Urinary bladder (tissue), 3 donors: ENCODE measurements at regions not wholly inside any gene's neighbourhood (a gene's known extent, or its start where the extent isn't known, plus 50 kb on each side); places are given as distances from the start of the nearest gene placed in this dataset.

Experiments
- DNase-seq: peaks from one replicate; pipeline ENCODE4 v3.0.0-alpha.2; 2015; ENCODE audit errors: extremely low spot score
- H3K27ac ChIP-seq: one replicate; pipeline ENCODE4 v1.5.1; 2013; ENCODE audit warnings: low read depth, mild to moderate bottlenecking, moderate library complexity
- H3K36me3 ChIP-seq: one replicate; pipeline ENCODE4 v1.6.1; 2013; ENCODE audit warnings: mild to moderate bottlenecking, moderate library complexity; ENCODE audit not compliant: insufficient read depth
- H3K4me1 ChIP-seq: one replicate; pipeline ENCODE4 v1.6.1; 2013; ENCODE audit warnings: mild to moderate bottlenecking, moderate library complexity; ENCODE audit not compliant: insufficient read depth
- H3K4me3 ChIP-seq: one replicate; pipeline ENCODE4 v1.5.1; 2013; ENCODE audit warnings: low read depth, low read length
- WGBS: extraction: QIAGEN DNeasy Blood & Tissue Kit; methylation state at CpG from one replicate; pipeline ENCODE4 v1.1.7; 2013; 5-methylcytosine and 5-hydroxymethylcytosine counted together
- donor health status: healthy with polysubstance abuse.
- donor health status: healthy.

DNA sequence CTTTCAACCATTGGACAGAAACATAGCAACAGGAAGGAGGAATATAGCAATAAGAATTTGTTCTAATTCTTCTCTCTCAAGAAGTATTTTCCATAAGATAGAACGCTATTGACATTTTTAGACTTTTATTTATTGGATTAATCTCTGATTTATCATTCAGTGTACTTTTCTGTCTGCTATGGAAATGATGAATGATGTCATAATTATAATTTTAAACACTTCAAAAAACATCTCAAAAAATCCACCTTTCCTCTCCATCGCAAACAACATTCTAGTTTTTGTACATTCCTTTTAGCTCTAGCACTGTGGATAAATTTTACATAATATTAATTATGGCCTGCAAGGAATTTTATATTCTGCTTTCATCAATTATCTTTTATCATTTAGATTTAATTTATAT lies 643.2 kb downstream of the DHX35 start:
- Histone ChIP-seq H3K4me1 (no peaks in the 10 kb centered on the region), H3K27ac (no peak overlapping the region), H3K4me3 (no peak overlapping the region), H3K36me3 (no peaks in the 10 kb centered on the region)
- WGBS, result 95% methylated on average over 2 of the region's 2 CpGs
- no peak for DNase-seq

DNA sequence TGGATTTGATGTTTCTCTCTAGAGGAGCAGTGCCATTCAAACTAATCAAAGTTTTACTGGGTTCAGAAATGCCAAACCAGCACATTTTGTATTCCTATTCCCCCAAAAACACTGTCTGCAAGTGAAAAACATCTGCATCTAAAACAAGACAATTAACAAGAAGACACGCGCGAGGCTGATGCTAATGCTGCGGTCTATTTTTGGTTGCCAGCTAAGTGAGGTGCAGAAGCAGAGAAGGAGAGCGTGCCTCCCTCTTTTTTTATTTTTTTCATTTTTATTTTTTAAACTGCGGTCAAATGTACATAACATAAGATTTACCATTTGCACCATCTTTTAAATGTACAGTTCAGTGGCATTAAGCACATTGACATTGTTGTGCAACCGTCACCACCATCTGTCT lies 641.1 kb downstream of the DHX35 start:
- Histone ChIP-seq H3K4me1 (no peaks in the 10 kb centered on the region), H3K27ac (no peak overlapping the region), H3K4me3 (no peak overlapping the region), H3K36me3 (no peaks in the 10 kb centered on the region)
- no peak for DNase-seq
- 87% methylated on average over 7 of the region's 7 CpGs for WGBS

DNA sequence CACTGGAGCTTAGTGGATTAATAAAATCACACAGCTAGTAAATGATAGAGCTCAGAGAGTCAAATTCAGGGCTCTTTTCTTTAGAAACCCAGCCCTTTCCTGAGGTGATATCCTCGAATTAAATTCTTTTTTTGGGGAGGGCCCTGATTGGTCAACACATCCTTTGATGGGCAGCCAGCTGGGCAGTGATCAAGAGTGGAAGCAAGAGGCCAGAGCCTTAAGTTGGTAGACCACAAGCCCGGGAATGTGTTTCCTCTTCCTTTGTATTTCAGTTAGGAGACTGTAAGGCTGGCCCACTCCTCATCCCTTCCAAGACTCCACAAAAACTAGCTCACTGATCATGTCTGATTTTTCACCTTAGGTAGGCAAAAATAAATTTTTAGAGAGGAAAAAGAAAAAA lies 640.5 kb downstream of the DHX35 start:
- no peak overlapping the region for H3K4me3 ChIP-seq
- H3K36me3 ChIP-seq, result no peaks in the 10 kb centered on the region
- 56% methylated on average over 2 of the region's 2 CpGs for WGBS
- no peak overlapping the region for H3K27ac ChIP-seq
- no peaks in the 10 kb centered on the region for H3K4me1 ChIP-seq
- no peak for DNase-seq

DNA sequence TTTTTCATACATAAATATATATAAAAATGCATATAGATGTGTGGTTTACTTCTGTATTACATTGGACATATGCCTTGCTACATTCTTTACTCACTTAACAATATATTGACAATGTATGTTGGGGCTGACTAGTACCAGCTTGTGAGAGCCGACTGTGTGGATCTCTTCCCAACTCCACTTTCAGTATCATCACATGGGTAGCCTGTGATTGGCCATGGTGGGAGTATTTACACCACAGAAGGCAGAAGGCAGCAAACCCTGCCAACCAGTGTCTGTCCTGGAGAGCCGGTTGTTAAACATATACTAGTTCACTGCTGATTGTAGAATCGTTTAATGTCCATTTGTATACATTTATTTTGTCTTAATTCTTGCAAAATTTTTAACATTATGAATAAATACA lies 638.7 kb downstream of the DHX35 start:
- Histone ChIP-seq H3K4me1 (no peaks in the 10 kb centered on the region), H3K4me3 (no peak overlapping the region), H3K27ac (no peak overlapping the region), H3K36me3 (no peaks in the 10 kb centered on the region)
- no peak for DNase-seq
- 73% methylated on average over 3 of the region's 3 CpGs for whole genome bisulfite sequencing

DNA sequence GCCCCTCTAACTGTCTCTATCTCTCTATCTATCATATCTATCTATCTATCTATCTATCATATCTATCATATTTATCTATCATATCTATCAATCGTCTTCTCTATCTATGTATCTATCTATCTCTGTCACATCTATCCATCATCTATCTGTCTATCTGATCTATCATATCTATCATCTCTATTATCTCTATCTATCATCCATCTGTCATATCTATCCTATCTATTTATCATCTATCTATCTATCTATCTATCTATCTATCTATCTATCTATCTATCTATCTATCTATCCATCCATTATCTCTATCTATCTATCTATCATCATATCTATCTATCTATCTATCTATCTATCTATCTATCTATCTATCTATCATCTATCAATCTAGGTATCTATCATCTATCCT lies 638.0 kb downstream of the DHX35 start:
- no peaks in the 10 kb centered on the region for H3K36me3 ChIP-seq
- no peak overlapping the region for H3K4me3 ChIP-seq
- DNase-seq, result no peak
- WGBS, result 78% methylated on average over 1 of the region's 1 CpG
- no peaks in the 10 kb centered on the region for H3K4me1 ChIP-seq
- no peak overlapping the region for H3K27ac ChIP-seq

DNA sequence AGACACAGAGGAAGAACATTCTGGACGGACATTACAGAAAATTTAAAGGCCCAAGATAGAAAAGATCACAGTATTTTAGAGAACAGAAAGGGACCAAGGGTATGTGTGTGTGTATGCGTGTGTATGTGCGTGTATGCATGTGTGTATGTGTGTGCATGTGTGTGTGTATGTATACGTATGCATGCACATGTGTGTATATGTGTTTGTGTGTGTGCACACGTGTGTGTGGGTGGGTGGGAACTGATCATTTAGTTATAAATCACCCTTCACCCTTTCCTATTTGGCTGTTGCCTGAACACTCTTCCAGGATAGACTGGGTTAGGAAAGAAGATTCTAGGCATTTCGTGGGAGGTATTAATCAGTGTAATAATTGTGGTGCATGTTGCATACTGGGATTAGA lies 634.4 kb downstream of the DHX35 start:
- no peaks in the 10 kb centered on the region for H3K4me1 ChIP-seq
- 81% methylated on average over 6 of the region's 6 CpGs for WGBS
- H3K4me3 ChIP-seq, result no peak overlapping the region
- no peaks in the 10 kb centered on the region for H3K36me3 ChIP-seq
- no peak for DNase-seq
- no peak overlapping the region for H3K27ac ChIP-seq

DNA sequence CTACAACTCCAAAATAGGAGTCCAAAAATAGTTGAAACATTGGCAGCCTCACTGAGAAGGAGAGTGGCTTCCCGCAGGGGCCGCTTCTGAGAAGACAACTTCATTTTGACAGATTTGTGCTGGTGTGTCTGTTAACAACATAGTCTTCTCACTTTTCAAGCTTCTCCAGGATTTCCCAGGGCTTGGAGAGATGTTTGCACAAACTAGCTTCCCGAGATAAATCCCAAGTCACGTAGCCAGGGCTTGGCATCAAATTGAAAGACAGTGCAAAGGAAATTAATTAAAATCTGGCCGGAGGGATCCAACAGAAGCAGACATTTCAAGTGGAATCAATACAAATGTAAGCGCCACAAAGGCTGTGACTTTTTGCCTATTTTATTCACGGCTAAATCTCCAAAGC lies 630.2 kb downstream of the DHX35 start:
- 45% methylated on average over 7 of the region's 7 CpGs for WGBS
- Histone ChIP-seq H3K4me3 (no peak overlapping the region), H3K27ac (no peak overlapping the region), H3K36me3 (no peaks in the 10 kb centered on the region), H3K4me1 (no peaks in the 10 kb centered on the region)
- no peak for DNase-seq

DNA sequence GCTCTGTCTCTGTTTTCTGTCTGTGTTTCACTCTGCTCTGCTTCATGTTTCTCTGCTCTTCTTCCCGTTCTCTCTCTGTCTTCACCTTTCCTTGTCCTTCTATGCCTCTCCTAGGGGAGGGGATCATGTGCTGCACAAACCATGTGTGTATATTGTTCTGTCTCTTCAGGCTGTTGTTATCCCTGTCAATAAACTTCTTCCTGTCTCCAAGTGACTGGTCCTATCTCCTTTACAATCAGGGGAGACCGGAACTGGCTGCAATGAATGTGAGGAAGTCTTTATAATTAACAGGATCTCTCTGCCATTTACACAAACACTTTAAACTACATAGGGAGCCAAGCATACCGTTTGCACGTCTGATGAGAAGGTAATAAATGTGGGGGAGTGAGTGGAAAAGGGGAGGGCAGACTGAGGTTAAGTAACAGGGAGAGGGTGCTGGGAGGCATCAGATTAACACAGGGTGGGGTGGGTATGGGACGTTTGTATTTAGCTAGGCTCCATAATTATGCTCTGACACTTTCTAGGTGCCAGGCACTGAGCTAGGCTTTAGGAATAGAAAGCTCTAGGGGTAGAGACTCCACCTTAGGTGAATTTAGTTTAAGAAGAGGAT lies 626.1 kb downstream of the DHX35 start:
- no peak for DNase-seq
- H3K4me1 ChIP-seq, result no peaks in the 10 kb centered on the region
- H3K4me3 ChIP-seq, result no peak overlapping the region
- H3K36me3 ChIP-seq, result no peaks in the 10 kb centered on the region
- no peak overlapping the region for H3K27ac ChIP-seq
- 10% methylated on average over 5 of the region's 5 CpGs for WGBS

DNA sequence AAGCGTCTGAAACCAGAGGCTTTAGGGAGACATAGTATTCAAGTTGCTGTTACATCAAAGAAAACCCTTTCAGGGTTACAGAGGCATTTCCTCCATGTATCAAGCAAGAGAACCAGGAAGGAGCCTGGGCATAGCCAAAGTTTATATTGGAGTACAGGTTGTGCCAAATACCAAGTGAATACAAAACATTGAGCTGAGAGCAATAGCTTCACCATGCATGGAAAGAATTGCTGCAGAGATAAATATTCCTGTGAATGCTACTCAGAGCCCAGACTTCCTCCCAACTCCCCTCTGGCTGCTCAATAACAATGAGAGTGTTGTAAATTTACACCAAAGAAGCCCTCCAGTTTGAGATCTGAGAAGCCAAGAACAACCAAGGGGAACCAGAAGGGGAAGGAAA lies 618.9 kb downstream of the DHX35 start:
- no peak overlapping the region for H3K4me3 ChIP-seq
- H3K27ac ChIP-seq, result no peak overlapping the region
- no peaks in the 10 kb centered on the region for H3K36me3 ChIP-seq
- no peak for DNase-seq
- 58% methylated on average over 1 of the region's 1 CpG for WGBS
- no peaks in the 10 kb centered on the region for H3K4me1 ChIP-seq

DNA sequence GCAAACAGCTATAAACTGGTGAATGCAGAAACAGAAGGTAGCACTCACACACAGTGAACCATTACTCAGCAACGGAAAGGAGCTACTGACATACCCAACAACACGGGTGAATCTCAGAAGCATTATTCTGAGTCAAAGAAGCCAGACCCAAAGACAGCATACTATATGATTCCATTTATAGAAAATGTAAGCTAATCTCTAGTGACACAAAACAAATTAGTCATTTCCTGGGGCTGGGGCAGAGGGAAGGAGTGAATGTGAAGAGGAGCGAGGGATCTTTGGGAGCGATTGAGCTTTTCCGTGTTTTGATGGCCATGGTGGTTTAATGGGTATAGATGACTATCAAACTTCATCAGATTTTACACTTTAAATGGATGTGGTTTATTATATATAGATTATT lies 614.6 kb downstream of the DHX35 start:
- Histone ChIP-seq H3K36me3 (no peaks in the 10 kb centered on the region), H3K27ac (no peak overlapping the region), H3K4me1 (no peaks in the 10 kb centered on the region), H3K4me3 (no peak overlapping the region)
- 71% methylated on average over 5 of the region's 5 CpGs for WGBS
- DNase-seq, result no peak

DNA sequence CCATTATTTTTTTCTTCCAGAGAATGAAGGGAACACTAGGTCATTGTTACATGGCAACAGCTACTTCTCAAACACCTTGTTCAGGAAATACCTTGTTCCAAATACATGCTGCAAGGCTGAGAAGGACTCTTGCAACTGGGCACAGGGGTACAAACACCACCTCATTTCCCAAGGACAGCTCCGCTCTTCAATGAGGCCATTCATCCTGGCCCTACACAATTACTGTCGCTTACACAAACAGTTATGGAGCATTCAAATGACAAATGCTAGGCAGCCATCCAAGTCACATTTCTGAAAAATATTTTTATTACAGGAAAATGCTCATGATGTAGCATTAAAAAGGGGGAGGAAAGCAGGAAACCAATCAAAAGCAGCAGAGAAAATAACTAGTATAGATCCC lies 611.9 kb downstream of the DHX35 start:
- H3K4me3 ChIP-seq, result no peak overlapping the region
- no peak for DNase-seq
- WGBS, result 77% methylated on average over 2 of the region's 2 CpGs
- no peak overlapping the region for H3K27ac ChIP-seq
- H3K36me3 ChIP-seq, result no peaks in the 10 kb centered on the region
- H3K4me1 ChIP-seq, result no peaks in the 10 kb centered on the region

DNA sequence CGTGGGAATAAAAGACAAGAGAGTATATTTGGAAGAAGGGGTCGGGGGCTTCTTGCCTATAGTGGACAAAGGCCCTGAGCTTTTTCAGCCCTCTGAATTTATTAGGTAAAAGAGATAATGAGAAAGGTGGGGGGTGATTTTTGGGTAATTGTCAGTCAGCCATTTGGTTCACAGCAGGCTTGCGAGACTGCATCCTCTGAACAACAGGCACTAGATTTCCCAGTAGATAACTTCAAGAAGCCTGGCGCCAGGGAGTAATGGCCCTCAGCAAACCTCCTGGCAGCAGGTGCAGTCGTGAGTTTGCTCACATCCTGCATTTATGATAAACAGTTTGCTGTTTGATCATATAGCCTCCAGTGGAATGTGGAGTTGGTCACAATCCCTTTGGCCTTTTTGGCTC lies 609.0 kb downstream of the DHX35 start:
- no peak overlapping the region for H3K27ac ChIP-seq
- no peaks in the 10 kb centered on the region for H3K36me3 ChIP-seq
- H3K4me1 ChIP-seq, result no peaks in the 10 kb centered on the region
- H3K4me3 ChIP-seq, result no peak overlapping the region
- DNase-seq, result no peak
- WGBS, result 70% methylated on average over 5 of the region's 5 CpGs

DNA sequence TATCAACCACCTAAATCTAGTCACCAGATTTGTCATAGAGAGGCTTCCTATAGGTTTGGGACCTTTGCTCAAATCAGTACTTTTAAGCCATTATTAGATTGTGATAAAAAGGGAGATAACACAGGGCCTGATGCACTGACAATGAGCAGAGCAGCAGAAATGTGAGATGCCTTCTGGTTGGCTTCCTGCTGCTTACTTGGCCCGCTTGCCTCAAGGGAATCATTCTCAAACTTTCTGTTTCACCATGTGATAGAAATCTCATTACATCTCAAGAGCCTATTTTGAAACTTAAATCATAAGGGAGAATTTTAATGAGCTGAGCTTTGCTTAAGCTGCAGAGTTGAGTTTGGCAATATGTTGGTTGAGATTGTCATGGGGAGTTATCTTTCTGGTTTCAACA lies 606.0 kb downstream of the DHX35 start:
- WGBS, result 64% methylated on average over 1 of the region's 1 CpG

DNA sequence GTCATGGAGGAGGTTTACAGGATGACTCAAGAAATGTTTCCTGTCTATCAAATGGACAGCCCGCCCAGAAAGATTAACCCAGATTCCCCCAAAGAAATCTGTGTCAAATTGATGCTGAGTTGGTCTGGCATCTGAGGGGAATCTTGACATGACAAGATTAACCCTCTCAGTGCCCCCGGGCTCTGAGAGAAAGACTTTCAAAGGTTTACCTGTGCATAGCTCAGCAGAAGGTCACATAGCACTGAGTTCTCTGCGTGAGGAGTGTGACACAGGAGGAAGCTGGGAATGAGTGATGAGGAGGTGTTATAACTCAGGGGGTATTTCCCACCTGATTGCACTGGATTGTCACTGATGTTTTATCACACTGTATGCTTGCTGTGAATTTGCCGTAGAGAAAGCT lies 601.2 kb downstream of the DHX35 start:
- H3K36me3 ChIP-seq, result no peaks in the 10 kb centered on the region
- no peak for DNase-seq
- no peak overlapping the region for H3K27ac ChIP-seq
- 83% methylated on average over 4 of the region's 4 CpGs for WGBS
- no peaks in the 10 kb centered on the region for H3K4me1 ChIP-seq
- no peak overlapping the region for H3K4me3 ChIP-seq

More for the DNA sequence above, 606.0 kb downstream of the DHX35 start:
- H3K4me3 ChIP-seq, result no peak overlapping the region
- no peaks in the 10 kb centered on the region for H3K36me3 ChIP-seq
- DNase-seq, result no peak
- H3K27ac ChIP-seq, result no peak overlapping the region
- H3K4me1 ChIP-seq, result no peaks in the 10 kb centered on the region

DNA sequence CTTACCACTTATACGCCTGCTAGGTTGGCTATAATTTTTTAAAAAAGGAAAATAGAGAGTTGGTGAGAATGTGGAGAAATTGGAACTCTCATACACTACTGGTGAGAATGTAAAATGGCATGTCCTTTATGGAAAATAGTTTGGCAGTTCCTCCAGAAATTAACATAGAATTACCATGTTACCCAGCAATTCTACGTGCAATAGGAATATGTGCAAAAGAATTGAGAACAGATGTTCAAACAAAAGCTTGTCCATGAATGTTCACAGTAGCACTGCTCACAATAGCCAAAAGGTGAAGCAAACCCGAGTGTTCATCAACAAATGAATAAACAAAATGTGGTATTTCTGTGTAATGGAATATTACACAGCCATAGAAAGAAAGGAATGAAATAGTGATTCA lies 592.2 kb downstream of the DHX35 start:
- WGBS, result 84% methylated on average over 3 of the region's 3 CpGs
- H3K4me1 ChIP-seq, result no peaks in the 10 kb centered on the region
- H3K36me3 ChIP-seq, result no peaks in the 10 kb centered on the region
- no peak overlapping the region for H3K4me3 ChIP-seq
- no peak overlapping the region for H3K27ac ChIP-seq
- DNase-seq, result no peak
